Uterus (tissue), 3 donors: ENCODE measurements at regions not wholly inside any gene's neighbourhood (a gene's known extent, or its start where the extent isn't known, plus 50 kb on each side); places are given as distances from the start of the nearest gene placed in this dataset.

Experiments used
- DNase-seq, 2 donors: peaks; one replicate each; pipeline ENCODE4 v3.0.0-alpha.2; 2019 to 2020
- H3K27ac ChIP-seq, 2 donors: fragments of 200-600 bp; sonication (generic); 1 replicate in 1 of 2; 2 replicates in 1 of 2; pipeline ENCODE4 v1.5.1; 2016 to 2018
- H3K27me3 ChIP-seq, 2 donors: fragments of 200-600 bp; sonication (generic); one replicate each; pipeline ENCODE4 v1.5.1; 2018 to 2019; ENCODE audit warnings: control low read depth in 1 of 2
- H3K36me3 ChIP-seq, 2 donors: fragments of 200-600 bp; sonication (generic); one replicate each; pipeline ENCODE4 v1.5.1; 2019; ENCODE audit warnings: control low read depth in 1 of 2
- H3K4me1 ChIP-seq, 2 donors: fragments of 200-600 bp; sonication (generic); one replicate each; pipeline ENCODE4 v1.5.1; 2018 to 2019; ENCODE audit warnings: control low read depth in 1 of 2
- H3K4me3 ChIP-seq, 2 donors: fragments of 200-600 bp; sonication (generic); 1 replicate in 1 of 2; 2 replicates in 1 of 2; pipeline ENCODE4 v1.5.1; 2018 to 2019; ENCODE audit warnings: mild to moderate bottlenecking in 1 of 2
- H3K9me3 ChIP-seq, 2 donors: fragments of 200-600 bp; sonication (generic); one replicate each; pipeline ENCODE4 v1.5.1; 2019; ENCODE audit warnings: control low read depth in 1 of 2
- CTCF ChIP-seq, 4 experiments: fragments of 200-600 bp in 2 of 4; fragments of 450-650 bp in 2 of 4; sonication (generic) in 2 of 4; IDR thresholded peaks; one replicate each; pipeline ENCODE4 v1.5.1; 2016 to 2019; ENCODE audit warnings: antibody characterized with exemption in 4 of 4, mild to moderate bottlenecking in 2 of 4, moderate library complexity in 1 of 4
- POLR2A ChIP-seq, 2 donors: fragments of 450-650 bp; IDR thresholded peaks; one replicate each; pipeline ENCODE4 v1.6.1; 2016; ENCODE audit warnings: antibody characterized with exemption in 2 of 2, mild to moderate bottlenecking in 1 of 2, moderate library complexity in 1 of 2
- intact Hi-C: fragments of 100-400 bp; cut with DNase I; formaldehyde crosslinking; loops from one replicate; pipeline ENCODE4 v1.15.1; 2023; ENCODE audit warnings: low total_unique reads
- donor health status: DM: yes; HTN: yes; CAD: no.

GRCh38 chr5:104513121-104513602 is 950.6 kb upstream of the NUDT12 start:
- H3K27me3 ChIP-seq = no peaks in the 10 kb centered on the region
- intact Hi-C loops = no loop called here
- no peak overlapping the region for H3K27ac ChIP-seq

GRCh38 chr5:104512063-104512825 is 949.7 kb upstream of the NUDT12 start:
- Histone ChIP-seq H3K27ac (no peak overlapping the region), H3K36me3 (no peaks in the 10 kb centered on the region), H3K4me1 (no peaks in the 10 kb centered on the region), H3K27me3 (no peaks in the 10 kb centered on the region), H3K9me3 (no peaks in the 10 kb centered on the region), H3K4me3 (no peak overlapping the region)
- intact Hi-C loops = no loop called here
- no peak for DNase-seq
- no peak for TF ChIP-seq POLR2A (IDR thresholded peaks at IDR 0.05)
- TF ChIP-seq CTCF (IDR thresholded peaks at IDR 0.05) = no peak

More at GRCh38 chr5:104513121-104513602, 950.6 kb upstream of the NUDT12 start:
- Histone ChIP-seq H3K4me1 (no peaks in the 10 kb centered on the region), H3K36me3 (no peaks in the 10 kb centered on the region), H3K9me3 (no peaks in the 10 kb centered on the region), H3K4me3 (no peak overlapping the region)
- no peak for TF ChIP-seq CTCF (IDR thresholded peaks at IDR 0.05)
- no peak for DNase-seq

- Histone ChIP-seq H3K27ac (no peak overlapping the region), H3K4me1 (no peaks in the 10 kb centered on the region), H3K27me3 (no peaks in the 10 kb centered on the region), H3K36me3 (no peaks in the 10 kb centered on the region), H3K4me3 (no peak overlapping the region), H3K9me3 (no peaks in the 10 kb centered on the region)
- no peak for DNase-seq
- TF ChIP-seq CTCF (IDR thresholded peaks at IDR 0.05) = no peak
- no peak for TF ChIP-seq POLR2A (IDR thresholded peaks at IDR 0.05)
- intact Hi-C loops = no loop called here
These were observed 935.7 kb upstream of the NUDT12 start for GRCh38 chr5:104498281-104498680.

- no peak for TF ChIP-seq CTCF (IDR thresholded peaks at IDR 0.05)
- no peak for TF ChIP-seq POLR2A (IDR thresholded peaks at IDR 0.05)
- H3K4me1 ChIP-seq = no peaks in the 10 kb centered on the region
- H3K36me3 ChIP-seq = no peaks in the 10 kb centered on the region
- H3K4me3 ChIP-seq = no peak overlapping the region
- intact Hi-C loops = no loop called here
- no peak for DNase-seq
- H3K27ac ChIP-seq = no peak overlapping the region
- no peaks in the 10 kb centered on the region for H3K27me3 ChIP-seq
- H3K9me3 ChIP-seq = no peaks in the 10 kb centered on the region
These were observed 931.5 kb upstream of the NUDT12 start for GRCh38 chr5:104494083-104494482.

GRCh38 chr5:104472811-104473210 is 910.2 kb upstream of the NUDT12 start:
- Histone ChIP-seq H3K27ac (no peak overlapping the region), H3K27me3 (peaks cover 0 to 3% of the 10 kb centered on the region in 2 donors), H3K4me1 (no peaks in the 10 kb centered on the region), H3K9me3 (no peaks in the 10 kb centered on the region), H3K36me3 (no peaks in the 10 kb centered on the region), H3K4me3 (no peak overlapping the region)
- no peak for DNase-seq
- intact Hi-C loops = no loop called here
- TF ChIP-seq POLR2A (IDR thresholded peaks at IDR 0.05) (no peak), CTCF (IDR thresholded peaks at IDR 0.05) (no peak)
